WTC11 (cell line): ENCODE measurements at regions not wholly inside any gene's neighbourhood (a gene's known extent, or its start where the extent isn't known, plus 50 kb on each side); places are given as distances from the start of the nearest gene placed in this dataset.

Source experiments
- NFE2L1 ChIP-seq: sonication (generic); formaldehyde crosslinking; IDR thresholded peaks from 2 replicates; pipeline ENCODE4 v1.8.1; 2023; ENCODE audit warnings: missing genetic modification reagents
- TF ChIP-seq, protein P1 (sequence below): fragments of 200-600 bp; IDR thresholded peaks from 2 replicates; pipeline ENCODE4 v1.8.0; 2022; ENCODE audit warnings: antibody characterized with exemption
- TF ChIP-seq, protein P2 (sequence below): sonication (generic); formaldehyde crosslinking; IDR thresholded peaks from 2 replicates; pipeline ENCODE4 v1.8.0; 2022; ENCODE audit warnings: mild to moderate bottlenecking, missing genetic modification reagents

DNA sequence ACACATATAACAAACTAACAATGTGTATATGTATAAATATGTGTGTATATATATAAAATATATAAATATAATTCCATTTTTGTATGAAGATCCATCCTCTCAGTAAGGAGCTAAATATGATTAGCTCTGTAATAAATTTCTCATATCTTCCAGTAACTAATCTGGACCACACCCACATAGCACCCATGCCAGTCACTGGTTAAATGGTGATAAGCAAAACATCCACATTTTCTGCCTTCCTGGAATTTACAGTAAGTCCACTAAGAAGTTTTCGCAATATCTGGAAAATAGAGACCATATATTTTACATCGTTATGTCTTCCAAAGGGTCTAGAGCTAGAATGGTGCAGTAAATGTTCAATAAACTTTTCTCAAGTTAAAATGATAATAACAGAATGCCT lies 151.5 kb upstream of the STMND1 start:
- TF ChIP-seq, protein P1, sequence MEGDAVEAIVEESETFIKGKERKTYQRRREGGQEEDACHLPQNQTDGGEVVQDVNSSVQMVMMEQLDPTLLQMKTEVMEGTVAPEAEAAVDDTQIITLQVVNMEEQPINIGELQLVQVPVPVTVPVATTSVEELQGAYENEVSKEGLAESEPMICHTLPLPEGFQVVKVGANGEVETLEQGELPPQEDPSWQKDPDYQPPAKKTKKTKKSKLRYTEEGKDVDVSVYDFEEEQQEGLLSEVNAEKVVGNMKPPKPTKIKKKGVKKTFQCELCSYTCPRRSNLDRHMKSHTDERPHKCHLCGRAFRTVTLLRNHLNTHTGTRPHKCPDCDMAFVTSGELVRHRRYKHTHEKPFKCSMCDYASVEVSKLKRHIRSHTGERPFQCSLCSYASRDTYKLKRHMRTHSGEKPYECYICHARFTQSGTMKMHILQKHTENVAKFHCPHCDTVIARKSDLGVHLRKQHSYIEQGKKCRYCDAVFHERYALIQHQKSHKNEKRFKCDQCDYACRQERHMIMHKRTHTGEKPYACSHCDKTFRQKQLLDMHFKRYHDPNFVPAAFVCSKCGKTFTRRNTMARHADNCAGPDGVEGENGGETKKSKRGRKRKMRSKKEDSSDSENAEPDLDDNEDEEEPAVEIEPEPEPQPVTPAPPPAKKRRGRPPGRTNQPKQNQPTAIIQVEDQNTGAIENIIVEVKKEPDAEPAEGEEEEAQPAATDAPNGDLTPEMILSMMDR: no peak
- no peak for TF ChIP-seq NFE2L1 (CRISPR knock-in tag)
- TF ChIP-seq, protein P2, sequence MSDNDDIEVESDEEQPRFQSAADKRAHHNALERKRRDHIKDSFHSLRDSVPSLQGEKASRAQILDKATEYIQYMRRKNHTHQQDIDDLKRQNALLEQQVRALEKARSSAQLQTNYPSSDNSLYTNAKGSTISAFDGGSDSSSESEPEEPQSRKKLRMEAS: no peak
